GM12878 (cell line): ENCODE measurements at regions not wholly inside any gene's neighbourhood (a gene's known extent, or its start where the extent isn't known, plus 50 kb on each side); places are given as distances from the start of the nearest gene placed in this dataset.

Source experiments
- CREM ChIP-seq: IDR thresholded peaks from 2 replicates; pipeline ENCODE4 v1.6.1; 2014; ENCODE audit warnings: antibody characterized with exemption, low read depth
- CTCF ChIP-seq, 3 experiments: IDR thresholded peaks in 2 of 3; conservative IDR thresholded peaks in 1 of 3; 2 replicates each; pipeline ENCODE4 v1.5.1; 2011; ENCODE audit warnings: low read depth in 3 of 3, low read length in 3 of 3, mild to moderate bottlenecking in 3 of 3, control low read depth in 2 of 3, moderate library complexity in 2 of 3, inconsistent platforms in 1 of 3, mixed read lengths in 1 of 3; ENCODE audit not compliant: control insufficient read depth in 2 of 3, insufficient read depth in 1 of 3; ENCODE audit errors: extremely low read depth in 1 of 3
- EZH2 ChIP-seq: IDR thresholded peaks from 2 replicates; pipeline ENCODE4 v1.6.1; 2012; ENCODE audit warnings: low read depth, mild to moderate bottlenecking, control low read depth, inconsistent platforms, low read length, borderline replicate concordance; ENCODE audit not compliant: control insufficient read depth
- LARP7 ChIP-seq: fragments of 450-650 bp; IDR thresholded peaks from 2 replicates; pipeline ENCODE4 v1.6.1; 2017; ENCODE audit warnings: mild to moderate bottlenecking
- MAX ChIP-seq: IDR thresholded peaks from 2 replicates; pipeline ENCODE4 v1.6.1; 2012; ENCODE audit warnings: low read depth, low read length, improper control_type of control experiment
- MTA2 ChIP-seq: fragments of 450-650 bp; IDR thresholded peaks from 2 replicates; pipeline ENCODE4 v1.6.1; 2016; ENCODE audit warnings: low read depth, mild to moderate bottlenecking, moderate library complexity
- NFIC ChIP-seq: IDR thresholded peaks from 2 replicates; pipeline ENCODE4 v1.6.1; 2012; ENCODE audit warnings: low read depth, mild to moderate bottlenecking, inconsistent platforms, low read length, moderate library complexity
- POLR2AphosphoS5 ChIP-seq: IDR thresholded peaks from 2 replicates; pipeline ENCODE4 v1.6.1; 2011; ENCODE audit warnings: mild to moderate bottlenecking, low read length, inconsistent platforms
- RB1 ChIP-seq: fragments of 450-650 bp; formaldehyde crosslinking; IDR thresholded peaks from 2 replicates; pipeline ENCODE4 v1.6.1; 2017; ENCODE audit warnings: mild to moderate bottlenecking, borderline replicate concordance
- SRF ChIP-seq, 2 experiments: IDR thresholded peaks; 2 replicates each; pipeline ENCODE4 v1.6.1; 2011; ENCODE audit warnings: low read depth in 2 of 2, low read length in 2 of 2, mild to moderate bottlenecking in 1 of 2, moderate library complexity in 1 of 2
- TCF7 ChIP-seq: IDR thresholded peaks from 2 replicates; pipeline ENCODE4 v1.6.1; 2014; ENCODE audit warnings: antibody characterized with exemption, borderline replicate concordance
- ZBTB40 ChIP-seq: fragments of 450-650 bp; IDR thresholded peaks from 2 replicates; pipeline ENCODE4 v1.6.1; 2016; ENCODE audit warnings: mild to moderate bottlenecking, moderate library complexity, borderline replicate concordance

DNA sequence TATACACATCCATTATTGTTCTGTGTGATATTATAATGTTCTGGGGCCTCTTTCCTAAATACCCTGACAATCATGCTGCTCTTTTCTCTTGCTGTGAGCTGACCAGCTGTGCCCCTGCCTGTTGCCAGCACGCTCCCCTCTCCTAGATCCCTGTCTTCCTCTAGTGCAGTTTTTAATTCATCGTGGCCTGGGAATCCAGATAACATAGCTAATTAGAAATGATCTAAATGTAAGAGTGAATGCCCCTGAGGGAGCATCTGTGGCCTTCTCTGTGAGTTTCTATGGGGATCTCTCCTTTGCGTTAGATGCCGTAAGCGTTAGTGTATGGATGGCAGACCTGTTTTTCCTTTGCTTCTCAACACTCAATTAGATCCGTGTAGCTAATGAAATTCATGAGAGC lies 434.3 kb downstream of the SPRY1 start:
- TF ChIP-seq EZH2 (no peak), CTCF (IDR thresholded peaks at IDR 0.05 in 2 of 3, conservative IDR thresholded peaks at IDR 0.05 in 1 of 3; ENCODE audit: control insufficient read depth in 2 of 3, extremely low read depth in 1 of 3, insufficient read depth in 1 of 3, low read depth in 3 of 3, low read length in 3 of 3) (no peak), TCF7 (no peak), RB1 (no peak), MAX (no peak), SRF (IDR thresholded peaks at IDR 0.05; ENCODE audit: low read depth in 2 of 2, low read length in 2 of 2) (no peak), ZBTB40 (no peak), POLR2AphosphoS5 (no peak), LARP7 (no peak), MTA2 (no peak), CREM (no peak), NFIC (no peak)
